NK-92 treated with Interleukin-12 subunit alpha and Interleukin-12 subunit beta, amount 100 ng/mL, for 24 hours (cell line): ENCODE measurements at regions not wholly inside any gene's neighbourhood (a gene's known extent, or its start where the extent isn't known, plus 50 kb on each side); places are given as distances from the start of the nearest gene placed in this dataset.

Experiments
- DNase-seq: peaks from one replicate; lab custom pipeline; 2025; lab: John Stamatoyannopoulos, UW

GRCh38 chr5:174191076-174191475, 145.6 kb downstream of the NSG2 start:
- DNase-seq: no peak

GRCh38 chr5:174191850-174192655, 146.5 kb downstream of the NSG2 start:
- DNase-seq: no peak

- no peak for DNase-seq
Observed at GRCh38 chr5:174192901-174193300, 147.4 kb downstream of the NSG2 start.

- DNase-seq: no peak
Observed at GRCh38 chr5:174195517-174195916, 150.0 kb downstream of the NSG2 start.

GRCh38 chr5:174197929-174198328, 152.4 kb downstream of the NSG2 start:
- DNase-seq: no peak

- no peak for DNase-seq
Observed at GRCh38 chr5:174198541-174198940, 153.0 kb downstream of the NSG2 start.

GRCh38 chr5:174202996-174203395, 157.5 kb downstream of the NSG2 start:
- no peak for DNase-seq

GRCh38 chr5:174204535-174205313, 159.2 kb downstream of the NSG2 start:
- DNase-seq: no peak

GRCh38 chr5:174205939-174206338, 160.4 kb downstream of the NSG2 start:
- DNase-seq: no peak

GRCh38 chr5:174210596-174211276, 165.2 kb downstream of the NSG2 start:
- DNase-seq: no peak

GRCh38 chr5:174211277-174211626, 165.7 kb downstream of the NSG2 start:
- no peak for DNase-seq

GRCh38 chr5:174217527-174217926, 172.0 kb downstream of the NSG2 start:
- DNase-seq: no peak

- no peak for DNase-seq
Observed at GRCh38 chr5:174218162-174218561, 172.7 kb downstream of the NSG2 start.

- no peak for DNase-seq
Observed at GRCh38 chr5:174220417-174220816, 174.9 kb downstream of the NSG2 start.

- DNase-seq: no peak
Observed at GRCh38 chr5:174221436-174221835, 175.9 kb downstream of the NSG2 start.

GRCh38 chr5:174221946-174222345, 176.4 kb downstream of the NSG2 start:
- DNase-seq: no peak

- DNase-seq: no peak
Observed at GRCh38 chr5:174222891-174223290, 177.4 kb downstream of the NSG2 start.

- no peak for DNase-seq
Observed at GRCh38 chr5:174223355-174223754, 177.8 kb downstream of the NSG2 start.

GRCh38 chr5:174229068-174229467, 183.6 kb downstream of the NSG2 start:
- DNase-seq: no peak

- DNase-seq: no peak
Observed at GRCh38 chr5:174229514-174230370, 184.2 kb downstream of the NSG2 start.

GRCh38 chr5:174231956-174232487, 186.5 kb downstream of the NSG2 start:
- no peak for DNase-seq

GRCh38 chr5:174234388-174234787, 188.9 kb downstream of the NSG2 start:
- no peak for DNase-seq
